ENCODE measurements at regions not wholly inside any gene's neighbourhood (a gene's known extent, or its start where the extent isn't known, plus 50 kb on each side); places are given as distances from the start of the nearest gene placed in this dataset.
"Not testable (repeated sequence)": the region's sequence is repeated elsewhere in the genome, so short reads cannot be mapped to it uniquely, and the experiment has no call there.

DNA sequence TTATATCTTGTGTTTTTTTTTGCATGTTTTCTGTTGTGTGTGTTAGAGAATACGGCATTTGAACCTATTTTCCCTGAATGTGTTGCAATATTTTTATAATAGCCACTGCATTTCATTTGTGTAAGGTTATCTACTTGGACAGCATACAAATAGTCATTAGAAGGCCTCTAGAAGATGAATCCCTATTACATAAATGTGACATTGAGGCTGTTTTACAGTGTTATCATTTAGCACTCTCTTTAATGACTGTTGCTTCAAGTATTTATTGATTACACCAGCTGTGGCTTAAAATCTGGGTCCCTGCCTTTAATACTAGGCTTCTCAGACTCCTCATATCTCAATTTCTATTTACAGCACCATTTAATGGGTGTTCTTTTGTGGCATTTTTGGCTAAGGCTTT, 465.8 kb downstream of the FRK start:
- ATAC-seq (ENCODE audit: insufficient number of reproducible peaks, low FRiP score, low read depth) (no peak), DNase-seq (ENCODE audit: low spot score) (no peak)
- Histone ChIP-seq H3K27ac (no peak overlapping the region), H3K4me3 (no peak overlapping the region), H3K36me3 (no peaks in the 10 kb centered on the region), H3K27me3 (replicated peaks; ENCODE audit: insufficient read depth) (no peaks in the 10 kb centered on the region), H3K4me1 (ENCODE audit: control insufficient read depth in 1 of 2, low read depth in 2 of 2) (no peaks in the 10 kb centered on the region), H3K9me3 (no peaks in the 10 kb centered on the region)
- no peak for TF ChIP-seq CTCF (IDR thresholded peaks at IDR 0.05)

DNA sequence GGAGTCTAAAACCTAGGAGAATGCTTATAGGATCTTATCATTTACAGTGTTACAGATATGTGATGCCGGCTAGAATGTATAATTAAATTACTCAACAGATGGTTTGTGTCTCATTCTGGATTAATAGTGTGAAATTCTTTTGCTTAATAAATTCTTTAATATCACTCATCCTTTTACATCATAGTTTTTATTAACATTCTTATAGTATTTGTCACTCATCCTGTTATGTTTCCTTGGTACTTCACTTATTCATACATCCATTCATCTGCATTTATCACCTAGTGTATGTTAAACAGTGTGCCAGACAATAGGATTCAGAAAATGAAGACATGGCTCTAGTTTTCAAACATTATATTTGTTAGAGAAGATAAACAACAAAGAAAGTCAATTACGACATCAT, 468.7 kb downstream of the FRK start:
- H3K27ac ChIP-seq = no peak overlapping the region
- no peaks in the 10 kb centered on the region for H3K36me3 ChIP-seq
- no peak for ATAC-seq (ENCODE audit: insufficient number of reproducible peaks, low FRiP score, low read depth)
- H3K4me1 ChIP-seq (ENCODE audit: control insufficient read depth in 1 of 2, low read depth in 2 of 2) = no peaks in the 10 kb centered on the region
- no peak for DNase-seq (ENCODE audit: low spot score)
- H3K27me3 ChIP-seq (replicated peaks; ENCODE audit: insufficient read depth) = no peaks in the 10 kb centered on the region
- H3K9me3 ChIP-seq = no peaks in the 10 kb centered on the region
- no peak overlapping the region for H3K4me3 ChIP-seq
- TF ChIP-seq CTCF (IDR thresholded peaks at IDR 0.05) = no peak

DNA sequence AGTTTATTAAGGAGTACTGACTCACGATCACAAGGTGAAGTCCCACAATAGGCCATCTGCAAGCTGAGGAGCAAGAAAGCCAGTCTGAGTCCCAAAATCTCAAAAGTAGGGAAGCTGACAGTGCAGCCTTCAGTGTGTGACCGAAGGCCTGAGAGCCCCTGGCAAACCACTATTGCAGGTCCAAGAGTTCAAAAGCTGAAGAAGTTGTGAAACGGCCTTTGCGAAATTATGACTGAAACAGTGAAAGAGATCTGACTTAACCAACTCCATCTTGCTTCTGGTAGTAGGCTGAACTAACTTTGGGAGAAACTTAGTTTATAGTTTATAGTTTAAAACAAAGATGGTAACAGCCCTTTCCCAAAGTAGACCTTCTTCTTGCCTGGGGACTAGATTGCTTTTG, 471.6 kb downstream of the FRK start:
- DNase-seq (ENCODE audit: low spot score); H3K9me3 ChIP-seq; ATAC-seq (ENCODE audit: insufficient number of reproducible peaks, low FRiP score, low read depth); H3K36me3 ChIP-seq; H3K4me1 ChIP-seq (ENCODE audit: control insufficient read depth in 1 of 2, low read depth in 2 of 2); H3K4me3 ChIP-seq; H3K27ac ChIP-seq; H3K27me3 ChIP-seq (replicated peaks; ENCODE audit: insufficient read depth): not testable (repeated sequence)

- no peak for DNase-seq (ENCODE audit: low spot score)
- Histone ChIP-seq H3K36me3 (no peaks in the 10 kb centered on the region), H3K4me1 (ENCODE audit: control insufficient read depth in 1 of 2, low read depth in 2 of 2) (no peaks in the 10 kb centered on the region), H3K27me3 (replicated peaks; ENCODE audit: insufficient read depth) (no peaks in the 10 kb centered on the region), H3K4me3 (no peak overlapping the region), H3K9me3 (no peaks in the 10 kb centered on the region), H3K27ac (no peak overlapping the region)
- TF ChIP-seq CTCF (IDR thresholded peaks at IDR 0.05) = no peak
- ATAC-seq (ENCODE audit: insufficient number of reproducible peaks, low FRiP score, low read depth) = no peak
These were observed 477.4 kb downstream of the FRK start for GRCh38 chr6:115583290-115583689.

GRCh38 chr6:115582386-115582785, 478.3 kb downstream of the FRK start:
- ATAC-seq (ENCODE audit: insufficient number of reproducible peaks, low FRiP score, low read depth) (no peak), DNase-seq (ENCODE audit: low spot score) (no peak)
- H3K4me1 ChIP-seq (ENCODE audit: control insufficient read depth in 1 of 2, low read depth in 2 of 2) = no peaks in the 10 kb centered on the region
- H3K36me3 ChIP-seq = no peaks in the 10 kb centered on the region
- no peak overlapping the region for H3K27ac ChIP-seq
- no peaks in the 10 kb centered on the region for H3K9me3 ChIP-seq
- H3K27me3 ChIP-seq (replicated peaks; ENCODE audit: insufficient read depth) = no peaks in the 10 kb centered on the region
- H3K4me3 ChIP-seq = no peak overlapping the region
- TF ChIP-seq CTCF (IDR thresholded peaks at IDR 0.05) = no peak

DNA sequence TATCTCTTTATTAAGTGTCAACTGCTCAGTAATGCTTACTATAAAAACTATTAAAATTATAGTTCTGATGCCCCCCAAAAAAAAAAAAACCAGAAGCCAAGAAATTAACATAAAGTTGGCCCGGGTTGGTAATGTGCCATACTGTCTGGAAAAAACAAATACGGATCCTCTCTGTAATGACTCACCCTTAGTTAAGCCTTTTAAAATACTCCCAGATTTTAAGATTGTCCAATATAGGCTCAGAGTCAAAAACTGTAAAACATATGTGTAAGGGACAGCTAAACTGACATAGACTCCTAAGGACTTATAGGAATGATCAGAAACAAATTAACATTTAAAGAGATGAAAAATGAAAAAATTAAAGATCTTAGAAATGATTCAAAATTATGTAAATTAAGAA, 481.1 kb downstream of the FRK start:
- ATAC-seq (ENCODE audit: insufficient number of reproducible peaks, low FRiP score, low read depth); H3K4me3 ChIP-seq; H3K27me3 ChIP-seq (replicated peaks; ENCODE audit: insufficient read depth): not testable (repeated sequence)

More for the DNA sequence above, 481.1 kb downstream of the FRK start:
- H3K4me1 ChIP-seq (ENCODE audit: control insufficient read depth in 1 of 2, low read depth in 2 of 2); H3K9me3 ChIP-seq; H3K27ac ChIP-seq; H3K36me3 ChIP-seq; DNase-seq (ENCODE audit: low spot score): not testable (repeated sequence)

All from thoracic aorta (tissue), 2 donors.